D341Med (cell line): ENCODE measurements at regions not wholly inside any gene's neighbourhood (a gene's known extent, or its start where the extent isn't known, plus 50 kb on each side); places are given as distances from the start of the nearest gene placed in this dataset.

ENCODE experiments used
- DNase-seq: peaks from one replicate; pipeline ENCODE4 v3.0.0; 2012; ENCODE audit warnings: low spot score

DNA sequence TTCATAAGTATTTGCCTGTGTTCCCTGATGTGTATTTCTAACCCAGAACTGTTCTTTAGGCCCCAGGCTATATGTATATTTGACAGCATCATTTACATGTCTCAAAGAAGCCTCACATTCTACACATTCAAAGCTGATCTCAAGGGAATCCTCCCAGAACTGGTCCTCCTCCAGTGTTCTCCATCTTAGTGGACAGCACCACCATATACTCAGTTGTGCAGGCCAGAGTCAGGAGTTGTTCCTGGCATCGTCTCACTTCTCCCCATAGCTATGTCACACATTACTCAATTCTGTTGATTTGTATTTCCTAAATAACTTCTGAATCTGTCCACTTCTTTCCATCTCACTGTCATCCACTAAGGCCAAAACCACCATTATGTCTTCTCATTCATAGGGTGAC is 82.8 kb upstream of the TRPC3 start:
- no peak for DNase-seq

DNA sequence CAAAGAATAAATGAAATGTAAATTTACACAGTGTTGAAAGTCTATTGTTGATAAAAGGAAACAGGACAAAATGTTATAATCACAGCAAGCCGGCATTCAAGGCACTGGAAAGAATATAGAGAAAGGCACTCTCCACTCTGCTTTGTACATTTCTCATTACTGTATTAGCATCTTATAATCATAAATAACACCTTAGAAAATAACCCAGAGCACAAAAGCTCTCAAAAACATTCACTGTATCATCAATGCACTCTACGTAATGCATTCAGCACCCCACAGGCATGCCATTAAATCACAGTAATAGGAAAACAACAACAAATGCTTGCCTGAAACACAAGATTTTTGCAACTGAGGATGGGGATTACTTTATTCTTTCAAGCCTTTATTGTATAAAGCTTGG is 75.3 kb upstream of the TRPC3 start:
- no peak for DNase-seq

DNA sequence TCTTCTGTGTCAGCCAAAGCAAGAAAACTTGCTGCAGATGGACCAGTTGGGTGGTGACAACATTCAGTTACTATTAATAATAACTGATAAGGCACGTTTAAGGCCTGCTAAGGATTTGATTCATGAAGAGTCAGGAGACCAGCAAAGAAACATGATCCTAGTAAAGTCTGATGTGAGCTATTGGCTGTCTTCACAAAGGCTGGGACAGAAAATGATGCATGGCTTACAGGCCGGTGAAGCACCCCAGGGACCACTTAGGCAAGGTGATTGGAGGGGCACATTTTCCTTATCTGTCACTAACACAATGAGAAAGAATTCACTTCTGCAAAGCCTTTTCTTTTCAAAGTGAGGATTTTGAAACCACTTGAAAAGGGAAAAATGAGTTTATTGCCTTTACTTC is 65.4 kb upstream of the TRPC3 start:
- DNase-seq = no peak

DNA sequence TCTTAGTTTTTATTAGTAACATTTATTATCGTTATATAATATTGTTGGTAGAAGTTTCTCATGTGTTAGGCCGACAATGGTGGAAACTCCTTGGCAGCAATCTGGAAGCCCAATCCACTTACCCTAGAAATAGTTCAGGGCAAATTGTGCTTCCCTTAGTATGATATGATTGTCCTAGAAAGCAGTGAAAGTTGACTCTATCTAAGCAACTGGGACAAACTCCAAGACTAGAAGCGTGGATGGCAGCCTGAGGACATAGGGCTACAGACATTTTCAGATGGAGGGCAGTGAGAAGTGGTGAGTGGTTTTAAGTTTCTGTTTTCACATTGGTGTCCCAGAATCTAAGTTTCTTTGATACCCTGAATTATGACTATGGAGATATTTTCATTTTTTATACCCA is 63.3 kb upstream of the TRPC3 start:
- no peak for DNase-seq

DNA sequence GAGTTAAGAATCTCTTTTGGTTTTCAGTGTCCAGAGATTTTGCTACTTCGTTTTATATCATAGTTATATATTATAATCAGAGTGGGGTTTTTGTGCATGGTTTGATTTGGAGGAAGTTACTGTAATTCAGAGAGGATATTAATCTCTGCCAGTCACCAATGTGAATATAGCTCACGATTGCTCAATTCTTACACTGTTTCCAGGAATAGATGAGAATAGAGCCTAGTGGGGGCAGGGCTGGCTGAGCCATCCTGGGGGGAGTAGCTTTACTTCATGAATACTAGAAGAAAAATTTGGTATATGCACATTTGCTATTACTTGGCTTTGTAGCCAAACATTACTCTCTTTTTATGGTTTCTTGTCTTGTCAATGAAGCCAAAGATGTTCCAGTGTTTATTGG is 60.9 kb upstream of the TRPC3 start:
- DNase-seq = no peak

DNA sequence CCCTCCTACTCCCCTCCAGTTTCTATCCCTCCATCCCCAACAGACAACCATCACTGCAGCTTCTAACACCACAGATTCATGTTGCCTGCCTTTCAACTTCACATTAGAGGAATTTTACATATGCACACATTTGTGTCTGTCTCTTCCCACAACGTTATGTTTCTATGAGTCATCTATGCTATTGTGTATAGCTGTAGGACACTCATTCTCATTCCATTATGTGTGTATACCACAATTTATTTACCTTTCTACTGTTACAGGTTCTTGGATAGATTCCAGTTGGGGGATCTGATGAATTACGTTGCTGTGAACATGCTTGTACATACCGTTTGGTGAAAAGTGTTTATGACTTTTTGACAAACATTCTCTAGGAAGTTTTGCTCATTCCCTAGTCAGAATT is 58.8 kb upstream of the TRPC3 start:
- no peak for DNase-seq

DNA sequence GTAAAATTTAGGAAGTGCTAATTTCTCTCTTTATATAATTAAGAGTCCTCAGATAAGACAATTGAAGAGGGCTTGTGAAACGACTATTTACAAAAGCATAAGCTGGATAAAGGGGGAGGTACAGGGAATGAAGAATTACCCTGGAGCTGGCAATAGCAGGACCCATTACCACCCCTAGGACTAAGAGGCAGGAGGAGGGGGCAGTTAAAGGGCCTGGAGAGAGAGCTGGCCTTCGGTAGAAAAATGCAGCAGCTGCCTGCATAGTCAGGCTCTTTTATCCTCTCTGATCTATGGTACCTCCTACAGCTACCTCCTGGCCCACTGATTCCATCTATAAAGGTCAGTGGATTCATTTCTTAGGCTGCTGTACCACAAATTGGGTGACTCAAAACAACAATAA is 57.7 kb upstream of the TRPC3 start:
- DNase-seq = no peak

DNA sequence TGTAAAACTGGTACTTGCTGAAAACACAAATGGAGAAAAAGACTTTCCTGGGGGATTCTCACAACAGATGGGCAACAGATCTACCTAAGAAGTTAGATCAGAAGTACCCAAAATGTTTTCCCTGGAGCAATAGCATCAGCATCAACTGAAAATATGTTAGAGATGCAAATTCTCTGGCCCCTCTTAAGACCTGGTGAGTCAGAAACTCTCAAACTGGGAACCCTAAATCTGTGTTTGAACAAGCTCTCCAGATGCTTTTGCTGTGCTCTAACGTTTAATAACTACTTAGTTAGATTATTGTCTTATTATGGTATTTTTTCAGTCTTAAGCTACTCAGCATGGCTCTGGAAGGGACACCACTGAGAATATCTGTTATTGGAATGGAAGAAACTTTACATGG is 55.2 kb upstream of the TRPC3 start:
- DNase-seq = no peak

DNA sequence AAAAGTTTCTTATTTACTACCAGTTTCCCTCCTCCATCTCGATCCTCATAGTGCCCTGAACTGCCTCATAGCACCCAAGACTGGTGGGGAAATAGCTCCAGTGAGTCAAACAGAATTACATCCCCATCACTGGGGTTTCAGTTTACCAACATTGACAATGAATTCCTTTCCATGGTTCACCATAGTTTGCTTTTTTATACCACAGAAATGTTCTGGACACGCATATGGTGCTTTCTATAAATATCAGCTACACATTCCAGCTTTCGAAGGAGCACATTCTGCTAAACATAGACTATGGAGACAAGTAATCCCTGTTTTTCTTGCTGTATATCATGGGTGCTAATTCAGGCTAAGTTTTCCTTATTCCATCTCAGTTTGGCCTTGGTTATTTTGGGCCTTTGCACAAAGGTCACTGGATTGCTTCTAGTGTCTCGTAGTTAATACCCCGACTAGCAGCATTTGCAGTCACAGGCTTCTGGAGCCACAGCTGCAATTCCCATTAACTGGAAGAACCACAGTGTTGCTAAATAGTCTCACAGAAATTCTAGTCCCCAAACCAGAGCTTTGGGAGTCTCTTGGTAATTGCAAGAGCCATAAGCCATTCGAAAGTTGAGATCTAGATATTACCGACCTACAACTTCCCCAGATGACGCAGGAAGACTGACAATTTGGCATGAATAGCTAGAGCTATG is 53.4 kb upstream of the TRPC3 start:
- no peak for DNase-seq

DNA sequence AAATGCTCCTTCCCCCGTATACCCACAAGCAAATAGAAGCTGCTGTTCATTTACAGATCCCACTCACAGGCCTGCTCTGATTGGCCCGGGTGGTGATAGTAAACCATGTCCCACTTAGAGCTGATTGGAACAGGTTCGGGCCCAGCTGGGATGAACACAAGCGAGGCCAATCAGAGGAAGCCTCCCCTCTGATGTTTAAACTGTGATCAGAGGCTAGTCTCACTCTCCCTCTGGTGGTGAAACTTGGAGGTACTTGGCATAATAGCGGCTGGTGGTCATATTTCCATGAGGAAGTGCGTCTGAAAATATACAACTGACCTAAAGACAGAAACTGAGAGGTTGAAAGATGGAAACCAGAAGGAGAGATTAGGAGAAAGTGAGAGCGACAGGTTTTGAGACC is 51.5 kb upstream of the TRPC3 start:
- DNase-seq = peak; percentile 52
